Fibroblast of lung (primary cell): ENCODE measurements at regions not wholly inside any gene's neighbourhood (a gene's known extent, or its start where the extent isn't known, plus 50 kb on each side); places are given as distances from the start of the nearest gene placed in this dataset.

Experiments used
- EZH2 ChIP-seq: IDR thresholded peaks from 2 replicates; pipeline ENCODE4 v1.5.1; 2012; ENCODE audit warnings: low read length, control low read depth, mild to moderate bottlenecking; ENCODE audit errors: missing control alignments
- TF ChIP-seq, protein P1 (sequence below), 2 donors: IDR thresholded peaks in 1 of 2; conservative IDR thresholded peaks in 1 of 2; 1 replicate in 1 of 2; 2 replicates in 1 of 2; pipeline ENCODE4 v1.5.1; 2011 to 2012; ENCODE audit warnings: low read length in 2 of 2, control low read depth in 1 of 2, inconsistent platforms in 1 of 2, low read depth in 1 of 2, mild to moderate bottlenecking in 1 of 2

- TF ChIP-seq, protein P1, sequence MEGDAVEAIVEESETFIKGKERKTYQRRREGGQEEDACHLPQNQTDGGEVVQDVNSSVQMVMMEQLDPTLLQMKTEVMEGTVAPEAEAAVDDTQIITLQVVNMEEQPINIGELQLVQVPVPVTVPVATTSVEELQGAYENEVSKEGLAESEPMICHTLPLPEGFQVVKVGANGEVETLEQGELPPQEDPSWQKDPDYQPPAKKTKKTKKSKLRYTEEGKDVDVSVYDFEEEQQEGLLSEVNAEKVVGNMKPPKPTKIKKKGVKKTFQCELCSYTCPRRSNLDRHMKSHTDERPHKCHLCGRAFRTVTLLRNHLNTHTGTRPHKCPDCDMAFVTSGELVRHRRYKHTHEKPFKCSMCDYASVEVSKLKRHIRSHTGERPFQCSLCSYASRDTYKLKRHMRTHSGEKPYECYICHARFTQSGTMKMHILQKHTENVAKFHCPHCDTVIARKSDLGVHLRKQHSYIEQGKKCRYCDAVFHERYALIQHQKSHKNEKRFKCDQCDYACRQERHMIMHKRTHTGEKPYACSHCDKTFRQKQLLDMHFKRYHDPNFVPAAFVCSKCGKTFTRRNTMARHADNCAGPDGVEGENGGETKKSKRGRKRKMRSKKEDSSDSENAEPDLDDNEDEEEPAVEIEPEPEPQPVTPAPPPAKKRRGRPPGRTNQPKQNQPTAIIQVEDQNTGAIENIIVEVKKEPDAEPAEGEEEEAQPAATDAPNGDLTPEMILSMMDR (conservative IDR thresholded peaks at IDR 0.05 in 1 of 2, IDR thresholded peaks at IDR 0.05 in 1 of 2; ENCODE audit: low read depth in 1 of 2, low read length in 2 of 2): no peak
- no peak for TF ChIP-seq EZH2
Observed at GRCh38 chr12:78331181-78331580, 500.5 kb downstream of the NAV3 start.
